Kidney glomerular epithelial cell (primary cell): ENCODE measurements at regions not wholly inside any gene's neighbourhood (a gene's known extent, or its start where the extent isn't known, plus 50 kb on each side); places are given as distances from the start of the nearest gene placed in this dataset.
"Not testable (repeated sequence)": the region's sequence is repeated elsewhere in the genome, so short reads cannot be mapped to it uniquely, and the experiment has no call there.

Experiments used
- DNase-seq: peaks from one replicate; lab custom pipeline; 2025; lab: John Stamatoyannopoulos, UW

GRCh38 chr12:20044846-20045245, 323.5 kb upstream of the PDE3A start:
- no peak for DNase-seq

- DNase-seq = no peak
Observed at GRCh38 chr12:20047901-20048300, 320.4 kb upstream of the PDE3A start.

GRCh38 chr12:20050221-20050620, 318.1 kb upstream of the PDE3A start:
- DNase-seq = no peak

- DNase-seq = no peak
Observed at GRCh38 chr12:20053782-20054181, 314.6 kb upstream of the PDE3A start.

- DNase-seq = no peak
Observed at GRCh38 chr12:20055856-20056255, 312.5 kb upstream of the PDE3A start.

- DNase-seq = no peak
Observed at GRCh38 chr12:20057398-20057797, 310.9 kb upstream of the PDE3A start.

- no peak for DNase-seq
Observed at GRCh38 chr12:20063116-20063515, 305.2 kb upstream of the PDE3A start.

- DNase-seq = no peak
Observed at GRCh38 chr12:20077618-20078017, 290.7 kb upstream of the PDE3A start.

GRCh38 chr12:20089077-20089476, 279.3 kb upstream of the PDE3A start:
- no peak for DNase-seq

GRCh38 chr12:20093190-20093810, 275.0 kb upstream of the PDE3A start:
- DNase-seq = not testable (repeated sequence)

- DNase-seq = no peak
Observed at GRCh38 chr12:20096430-20096829, 271.9 kb upstream of the PDE3A start.

GRCh38 chr12:20097626-20098025, 270.7 kb upstream of the PDE3A start:
- no peak for DNase-seq

- DNase-seq = no peak
Observed at GRCh38 chr12:20099395-20100183, 268.7 kb upstream of the PDE3A start.

GRCh38 chr12:20101046-20101445, 267.3 kb upstream of the PDE3A start:
- no peak for DNase-seq

- no peak for DNase-seq
Observed at GRCh38 chr12:20105943-20106342, 262.4 kb upstream of the PDE3A start.

- no peak for DNase-seq
Observed at GRCh38 chr12:20109676-20110075, 258.7 kb upstream of the PDE3A start.

- DNase-seq = not testable (repeated sequence)
Observed at GRCh38 chr12:20115371-20115770, 253.0 kb upstream of the PDE3A start.

GRCh38 chr12:20119596-20120402, 248.5 kb upstream of the PDE3A start:
- no peak for DNase-seq

GRCh38 chr12:20120403-20120725, 248.0 kb upstream of the PDE3A start:
- DNase-seq = no peak

- DNase-seq = no peak
Observed at GRCh38 chr12:20122274-20122673, 246.1 kb upstream of the PDE3A start.

GRCh38 chr12:20123465-20123864, 244.9 kb upstream of the PDE3A start:
- DNase-seq = no peak

GRCh38 chr12:20125276-20125798, 243.0 kb upstream of the PDE3A start:
- no peak for DNase-seq

GRCh38 chr12:20126601-20127000, 241.7 kb upstream of the PDE3A start:
- DNase-seq = no peak
